SK-N-SH treated with all-trans-retinoic acid at 6 μM for 48 hours (cell line): ENCODE measurements at regions not wholly inside any gene's neighbourhood (a gene's known extent, or its start where the extent isn't known, plus 50 kb on each side); places are given as distances from the start of the nearest gene placed in this dataset.

Source experiments
- ARNTL ChIP-seq: fragments of 450-650 bp; formaldehyde crosslinking; IDR thresholded peaks from 2 replicates; pipeline ENCODE4 v1.5.0; 2020; ENCODE audit warnings: low read depth, mild to moderate bottlenecking, moderate library complexity, borderline replicate concordance
- PPARA ChIP-seq: fragments of 250-450 bp; sonication (Bioruptor Pico); IDR thresholded peaks from 2 replicates; pipeline ENCODE4 v1.5.0; 2020; ENCODE audit warnings: mild to moderate bottlenecking, borderline replicate concordance
- TCF4 ChIP-seq: fragments of 250-450 bp; sonication (Bioruptor Pico); IDR thresholded peaks from 2 replicates; pipeline ENCODE4 v1.8.0; 2021; ENCODE audit warnings: mild to moderate bottlenecking, moderate library complexity, borderline replicate concordance
- ZFP3 ChIP-seq: fragments of 250-450 bp; sonication (Bioruptor Pico); IDR thresholded peaks from 2 replicates; pipeline ENCODE4 v1.5.0; 2020; ENCODE audit warnings: mild to moderate bottlenecking, moderate library complexity
- ZNF565 ChIP-seq: fragments of 450-650 bp; formaldehyde crosslinking; conservative IDR thresholded peaks from 2 replicates; pipeline ENCODE4 v1.5.0; 2020; ENCODE audit warnings: low read depth, mild to moderate bottlenecking, moderate library complexity
- ZNF70 ChIP-seq: fragments of 450-650 bp; formaldehyde crosslinking; IDR thresholded peaks from 2 replicates; pipeline ENCODE4 v1.5.0; 2020; ENCODE audit warnings: mild to moderate bottlenecking, moderate library complexity
- TF ChIP-seq, protein P1 (sequence below): fragments of 250-450 bp; sonication (Bioruptor Pico); IDR thresholded peaks from 2 replicates; pipeline ENCODE4 v1.8.0; 2020; ENCODE audit warnings: mild to moderate bottlenecking, moderate library complexity, borderline replicate concordance

DNA sequence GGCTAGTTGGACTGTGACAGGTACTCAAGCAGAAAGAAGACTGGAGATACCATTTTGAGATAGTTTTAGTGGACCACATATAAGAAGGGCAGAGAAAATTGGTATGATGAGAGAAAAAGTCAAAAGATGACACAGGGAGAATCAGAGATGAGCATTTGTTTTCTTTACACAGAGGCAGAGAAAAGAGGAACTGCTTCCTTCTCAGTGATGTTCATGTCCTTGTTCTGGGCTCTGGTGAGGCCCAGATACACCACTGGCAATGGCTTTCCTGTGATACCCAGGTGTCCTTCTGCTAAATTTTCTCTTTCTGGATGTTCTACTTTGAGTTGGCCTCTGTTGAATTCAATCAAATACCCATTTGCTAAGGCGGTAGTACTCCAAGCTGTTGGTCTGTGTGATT, 1782.7 kb upstream of the SEL1L start:
- TF ChIP-seq ARNTL (CRISPR knock-in tag) (no peak), TCF4 (CRISPR knock-in tag) (no peak), PPARA (CRISPR knock-in tag) (no peak), ZNF565 (CRISPR knock-in tag) (no peak), ZFP3 (CRISPR knock-in tag) (no peak), ZNF70 (CRISPR knock-in tag) (no peak)
- TF ChIP-seq, protein P1, sequence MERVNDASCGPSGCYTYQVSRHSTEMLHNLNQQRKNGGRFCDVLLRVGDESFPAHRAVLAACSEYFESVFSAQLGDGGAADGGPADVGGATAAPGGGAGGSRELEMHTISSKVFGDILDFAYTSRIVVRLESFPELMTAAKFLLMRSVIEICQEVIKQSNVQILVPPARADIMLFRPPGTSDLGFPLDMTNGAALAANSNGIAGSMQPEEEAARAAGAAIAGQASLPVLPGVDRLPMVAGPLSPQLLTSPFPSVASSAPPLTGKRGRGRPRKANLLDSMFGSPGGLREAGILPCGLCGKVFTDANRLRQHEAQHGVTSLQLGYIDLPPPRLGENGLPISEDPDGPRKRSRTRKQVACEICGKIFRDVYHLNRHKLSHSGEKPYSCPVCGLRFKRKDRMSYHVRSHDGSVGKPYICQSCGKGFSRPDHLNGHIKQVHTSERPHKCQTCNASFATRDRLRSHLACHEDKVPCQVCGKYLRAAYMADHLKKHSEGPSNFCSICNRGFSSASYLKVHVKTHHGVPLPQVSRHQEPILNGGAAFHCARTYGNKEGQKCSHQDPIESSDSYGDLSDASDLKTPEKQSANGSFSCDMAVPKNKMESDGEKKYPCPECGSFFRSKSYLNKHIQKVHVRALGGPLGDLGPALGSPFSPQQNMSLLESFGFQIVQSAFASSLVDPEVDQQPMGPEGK (CRISPR knock-in tag) = no peak
